Smooth muscle cell (in vitro differentiated cells): ENCODE measurements at regions not wholly inside any gene's neighbourhood (a gene's known extent, or its start where the extent isn't known, plus 50 kb on each side); places are given as distances from the start of the nearest gene placed in this dataset.

Source experiments
- DNase-seq: peaks from one replicate; lab custom pipeline; 2025; ENCODE audit not compliant: unreplicated experiment; lab: John Stamatoyannopoulos, UW
- H2AFZ ChIP-seq: fragments of 200-600 bp; sonication (generic); 2 replicates; pipeline ENCODE4 v1.6.0; 2016; ENCODE audit warnings: antibody characterized with exemption, low read depth, mild to moderate bottlenecking
- H3F3A ChIP-seq: fragments of 200-600 bp; sonication (generic); 2 replicates; pipeline ENCODE4 v1.6.0; 2017; ENCODE audit warnings: antibody characterized with exemption, low read depth
- H3K27ac ChIP-seq: fragments of 200-600 bp; sonication (generic); 2 replicates; pipeline ENCODE4 v1.5.1; 2016; ENCODE audit warnings: low read depth, mild to moderate bottlenecking
- H3K27me3 ChIP-seq: fragments of 200-600 bp; sonication (generic); 2 replicates; pipeline ENCODE4 v1.6.1; 2016; ENCODE audit warnings: low read depth, mild to moderate bottlenecking
- H3K36me3 ChIP-seq: fragments of 200-600 bp; sonication (generic); 2 replicates; pipeline ENCODE4 v1.5.1; 2016; ENCODE audit warnings: low read depth
- H3K4me1 ChIP-seq: fragments of 200-600 bp; sonication (generic); 2 replicates; pipeline ENCODE4 v1.5.1; 2016; ENCODE audit warnings: low read depth
- H3K4me2 ChIP-seq: fragments of 200-600 bp; sonication (generic); 2 replicates; pipeline ENCODE4 v1.6.0; 2016; ENCODE audit warnings: mild to moderate bottlenecking
- H3K4me3 ChIP-seq: fragments of 200-600 bp; sonication (generic); 2 replicates; pipeline ENCODE4 v1.5.1; 2016; ENCODE audit warnings: mild to moderate bottlenecking
- H3K79me2 ChIP-seq: fragments of 200-600 bp; sonication (generic); 2 replicates; pipeline ENCODE4 v1.6.0; 2016; ENCODE audit warnings: low read depth, mild to moderate bottlenecking
- H3K9ac ChIP-seq: fragments of 200-600 bp; sonication (generic); 2 replicates; pipeline ENCODE4 v1.6.0; 2016; ENCODE audit warnings: low read depth
- H3K9me3 ChIP-seq: fragments of 200-600 bp; sonication (generic); replicated peaks from 2 replicates; pipeline ENCODE4 v1.5.1; 2016; ENCODE audit warnings: low read depth
- H4K20me1 ChIP-seq: fragments of 200-600 bp; sonication (generic); 2 replicates; pipeline ENCODE4 v1.6.0; 2016; ENCODE audit warnings: low read depth
- CTCF ChIP-seq: fragments of 200-600 bp; sonication (generic); IDR thresholded peaks from 2 replicates; pipeline ENCODE4 v1.5.1; 2017; ENCODE audit warnings: borderline replicate concordance, mild to moderate bottlenecking, antibody characterized with exemption; ENCODE audit not compliant: insufficient read depth, poor library complexity, severe bottlenecking
- WGBS: methylation state at CpG from one replicate; pipeline ENCODE4 v1.1.7; 2016; ENCODE audit warnings: low lambda C conversion rate; 5-methylcytosine and 5-hydroxymethylcytosine counted together

GRCh38 chr18:57275111-57275510 lies 77.2 kb upstream of the ST8SIA3 start:
- DNase-seq, result no peak
- H3K4me2 ChIP-seq, result no peak overlapping the region

GRCh38 chr18:57276829-57277228 lies 75.5 kb upstream of the ST8SIA3 start:
- Histone ChIP-seq H3K9ac (no peak overlapping the region), H3K4me3 (no peak overlapping the region), H4K20me1 (no peaks in the 10 kb centered on the region), H3K4me1 (peaks cover 13% of the 10 kb centered on the region), H3K9me3 (no peaks in the 10 kb centered on the region), H3F3A (no peaks in the 10 kb centered on the region), H3K27ac (no peak overlapping the region), H3K27me3 (no peaks in the 10 kb centered on the region), H2AFZ (no peak overlapping the region), H3K36me3 (no peaks in the 10 kb centered on the region), H3K79me2 (no peaks in the 10 kb centered on the region), H3K4me2 (no peak overlapping the region)
- 95% methylated on average over 2 of the region's 2 CpGs for WGBS
- no peak for TF ChIP-seq CTCF
- DNase-seq, result no peak

More at GRCh38 chr18:57275111-57275510, 77.2 kb upstream of the ST8SIA3 start:
- Histone ChIP-seq H3K9me3 (no peaks in the 10 kb centered on the region), H3F3A (no peaks in the 10 kb centered on the region), H3K36me3 (no peaks in the 10 kb centered on the region), H3K4me1 (peaks cover 13% of the 10 kb centered on the region), H4K20me1 (no peaks in the 10 kb centered on the region), H3K9ac (no peak overlapping the region), H3K27me3 (no peaks in the 10 kb centered on the region), H3K79me2 (no peaks in the 10 kb centered on the region), H3K27ac (no peak overlapping the region), H3K4me3 (no peak overlapping the region), H2AFZ (no peak overlapping the region)
- no peak for TF ChIP-seq CTCF
- WGBS, result 83% methylated on average over 3 of the region's 3 CpGs

- Histone ChIP-seq H3F3A (no peaks in the 10 kb centered on the region), H3K79me2 (no peaks in the 10 kb centered on the region), H3K4me1 (peaks cover 13% of the 10 kb centered on the region), H3K4me2 (no peak overlapping the region), H2AFZ (no peak overlapping the region), H3K4me3 (no peak overlapping the region), H3K36me3 (no peaks in the 10 kb centered on the region), H4K20me1 (no peaks in the 10 kb centered on the region), H3K9ac (no peak overlapping the region), H3K9me3 (no peaks in the 10 kb centered on the region), H3K27me3 (no peaks in the 10 kb centered on the region), H3K27ac (no peak overlapping the region)
- TF ChIP-seq CTCF, result no peak
- DNase-seq, result no peak
These were observed 73.4 kb upstream of the ST8SIA3 start for GRCh38 chr18:57278933-57279332.

- TF ChIP-seq CTCF, result no peak
- Histone ChIP-seq H3K36me3 (no peaks in the 10 kb centered on the region), H3K4me2 (no peak overlapping the region), H3K9ac (no peak overlapping the region), H3K27me3 (no peaks in the 10 kb centered on the region), H3K4me3 (no peak overlapping the region), H4K20me1 (no peaks in the 10 kb centered on the region), H3K27ac (no peak overlapping the region), H3K9me3 (no peaks in the 10 kb centered on the region), H2AFZ (no peak overlapping the region), H3F3A (no peaks in the 10 kb centered on the region), H3K79me2 (no peaks in the 10 kb centered on the region), H3K4me1 (peaks cover 8% of the 10 kb centered on the region)
- 88% methylated on average over 5 of the region's 5 CpGs for WGBS
- no peak for DNase-seq
These were observed 70.8 kb upstream of the ST8SIA3 start for GRCh38 chr18:57281519-57281918.
